Activated CD4-positive, alpha-beta T cell treated with anti-CD3 and anti-CD28 coated beads, Interleukin-2, Interleukin-4, amounts not matched to agents 100 ng/mL and 50 ng/mL, durations not matched to agents 16 hours and 8 hours (primary cell): ENCODE measurements at regions not wholly inside any gene's neighbourhood (a gene's known extent, or its start where the extent isn't known, plus 50 kb on each side); places are given as distances from the start of the nearest gene placed in this dataset.
"Not testable (repeated sequence)": the region's sequence is repeated elsewhere in the genome, so short reads cannot be mapped to it uniquely, and the experiment has no call there.

ENCODE experiments used
- DNase-seq: peaks from one replicate; pipeline ENCODE4 v3.0.0-alpha.2; 2020; ENCODE audit warnings: low spot score

DNA sequence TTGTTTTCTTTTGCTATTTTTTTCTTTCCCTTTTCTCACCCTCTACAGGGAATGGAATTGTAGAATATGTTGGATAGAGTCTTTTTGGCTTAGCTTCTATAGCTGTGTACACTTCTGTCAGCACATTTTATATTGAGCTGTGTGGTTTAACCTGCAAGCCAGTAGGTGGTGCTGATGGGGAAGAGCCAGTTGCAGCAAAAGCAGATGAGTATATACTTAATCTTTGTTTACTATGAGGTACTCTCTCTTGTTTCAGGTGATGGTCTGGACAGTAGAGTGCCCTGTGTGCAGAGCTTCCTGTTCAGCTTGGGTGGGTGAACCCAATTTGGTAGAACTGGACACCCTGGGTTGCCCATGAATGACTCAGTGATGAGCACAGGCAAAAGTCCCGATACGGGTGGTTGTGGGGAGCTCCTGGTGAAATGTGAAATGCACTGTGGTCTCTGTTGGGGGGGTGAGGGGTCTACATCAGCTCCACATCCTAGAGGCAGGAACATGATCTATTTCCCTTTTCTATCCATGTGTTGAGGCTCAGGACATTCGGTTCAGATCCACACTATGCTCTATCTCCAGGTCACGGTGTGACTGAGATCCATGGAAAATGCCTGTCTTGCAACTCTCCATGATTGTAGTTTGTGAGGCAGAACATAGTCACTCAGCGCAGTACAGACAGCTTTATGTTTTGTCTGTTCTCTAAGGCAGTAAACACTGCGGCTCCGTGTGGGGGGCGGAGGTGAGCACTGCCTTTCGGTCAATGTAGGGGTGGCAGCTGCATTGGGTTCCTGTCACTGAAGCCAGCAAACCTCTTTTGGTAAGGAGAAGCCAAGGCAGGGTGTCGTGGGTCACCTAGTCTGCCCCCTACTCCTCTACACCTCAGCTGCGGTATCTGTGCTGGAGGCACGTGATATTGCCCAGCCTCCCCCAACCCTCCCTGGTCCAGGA, 353.2 kb downstream of the PRR16 start:
- no peak for DNase-seq

DNA sequence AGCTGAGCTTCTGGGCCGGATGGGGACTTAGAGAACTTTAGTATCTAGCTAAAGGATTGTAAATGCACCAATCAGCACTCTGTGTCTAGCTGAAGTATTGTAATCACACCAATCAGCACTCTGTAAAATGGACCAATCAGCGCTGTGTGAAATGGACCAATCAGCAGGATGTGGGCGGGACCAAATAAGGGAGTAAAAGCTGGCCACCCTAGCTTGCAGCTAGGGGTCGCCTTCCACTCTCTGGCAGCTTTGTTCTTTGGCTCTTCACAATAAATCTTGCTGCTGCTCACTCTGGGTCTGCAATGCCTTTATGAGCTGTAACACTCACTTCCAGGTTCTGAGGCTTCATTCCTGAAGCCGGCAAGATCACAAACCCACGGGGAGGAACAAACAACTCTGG, 354.0 kb downstream of the PRR16 start:
- DNase-seq, result no peak

DNA sequence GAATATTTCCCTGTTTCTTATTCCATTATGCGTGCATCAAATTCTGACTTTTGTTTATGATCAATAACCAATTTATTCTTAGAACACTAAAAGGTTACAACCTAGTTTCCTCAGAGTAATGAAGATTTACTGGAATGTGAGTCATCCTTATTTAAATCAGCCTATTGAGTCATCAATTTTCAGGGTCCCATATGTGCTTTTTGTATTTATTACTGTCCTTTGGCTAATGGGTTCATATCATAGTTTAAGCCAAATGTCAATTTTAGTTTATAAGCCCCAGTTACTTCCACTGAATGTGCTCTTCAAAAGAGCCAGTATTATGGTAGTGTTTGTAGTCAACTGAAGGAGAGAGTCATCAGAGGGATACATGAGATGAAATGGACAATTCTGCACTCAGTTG, 359.2 kb downstream of the PRR16 start:
- no peak for DNase-seq

GRCh38 chr5:120831646-120832045, 367.5 kb downstream of the PRR16 start:
- DNase-seq, result not testable (repeated sequence)

DNA sequence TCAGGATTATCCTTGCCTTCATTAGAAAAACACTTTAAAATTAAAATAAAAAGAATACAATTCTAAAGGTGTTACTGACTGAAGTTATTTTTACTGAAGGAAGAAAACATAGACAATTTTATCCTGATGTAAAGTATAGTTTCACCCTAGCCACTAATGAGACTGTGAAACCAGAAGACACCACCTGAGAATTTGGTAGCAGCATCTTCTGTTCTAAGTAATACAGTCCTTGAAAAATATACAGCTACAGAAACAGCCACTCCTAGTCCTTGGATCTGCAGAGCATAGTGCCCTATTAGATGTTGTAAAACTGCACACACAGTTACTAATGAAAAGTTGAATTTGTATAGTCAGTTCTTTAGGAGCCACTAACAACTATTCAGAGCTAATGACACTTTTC, 377.7 kb downstream of the PRR16 start:
- no peak for DNase-seq

DNA sequence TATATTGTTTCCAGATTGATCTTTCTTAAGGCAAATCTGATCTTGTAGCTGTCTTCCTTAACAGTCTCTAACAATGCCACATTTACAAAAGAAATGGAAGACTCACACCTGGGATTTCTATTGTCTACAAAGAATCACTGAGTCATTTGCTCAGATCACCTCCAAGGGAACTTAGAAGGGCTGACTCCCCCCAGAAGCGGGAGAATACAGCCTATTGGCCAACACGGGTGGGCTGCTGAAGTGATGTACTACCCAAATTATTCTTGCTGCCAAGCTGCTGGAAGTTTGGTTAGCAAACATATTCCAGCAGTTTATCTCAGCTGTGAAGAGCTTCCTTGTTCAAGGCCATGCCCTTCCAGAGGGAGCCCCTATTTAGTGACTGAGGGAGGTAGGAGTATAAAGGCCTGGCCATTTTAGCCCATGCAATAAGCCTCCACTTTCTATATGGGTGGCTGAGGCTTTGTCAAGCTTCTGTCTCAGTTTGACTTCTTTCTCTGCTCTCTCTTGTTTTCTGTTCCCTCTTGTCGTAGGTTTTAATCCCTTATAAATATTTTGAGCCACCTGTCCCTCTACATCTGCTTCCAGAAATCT, 379.4 kb downstream of the PRR16 start:
- no peak for DNase-seq

- DNase-seq, result no peak
Observed at GRCh38 chr5:120848883-120849282, 384.8 kb downstream of the PRR16 start.

GRCh38 chr5:120852222-120852860, 388.2 kb downstream of the PRR16 start:
- DNase-seq, result no peak

DNA sequence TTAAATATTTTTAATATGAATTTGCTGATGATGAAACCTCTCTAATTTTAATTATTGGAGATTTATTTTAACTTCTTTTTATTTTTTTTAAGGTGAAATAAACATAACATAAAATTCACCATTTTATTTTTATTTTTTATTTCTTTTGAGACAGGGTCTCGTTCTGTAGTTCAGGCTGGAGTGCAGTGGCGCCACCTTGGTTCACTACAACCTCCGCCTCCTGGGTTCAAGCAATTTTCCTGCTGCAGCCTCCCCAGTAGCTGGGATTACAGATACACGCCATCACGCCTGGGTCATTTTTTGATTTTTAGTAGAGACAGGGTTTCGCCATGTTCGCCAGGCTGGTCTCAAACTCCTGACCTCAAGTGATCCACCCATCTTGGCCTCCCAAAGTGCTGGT, 402.9 kb downstream of the PRR16 start:
- no peak for DNase-seq

GRCh38 chr5:120869831-120870230, 405.7 kb downstream of the PRR16 start:
- no peak for DNase-seq

DNA sequence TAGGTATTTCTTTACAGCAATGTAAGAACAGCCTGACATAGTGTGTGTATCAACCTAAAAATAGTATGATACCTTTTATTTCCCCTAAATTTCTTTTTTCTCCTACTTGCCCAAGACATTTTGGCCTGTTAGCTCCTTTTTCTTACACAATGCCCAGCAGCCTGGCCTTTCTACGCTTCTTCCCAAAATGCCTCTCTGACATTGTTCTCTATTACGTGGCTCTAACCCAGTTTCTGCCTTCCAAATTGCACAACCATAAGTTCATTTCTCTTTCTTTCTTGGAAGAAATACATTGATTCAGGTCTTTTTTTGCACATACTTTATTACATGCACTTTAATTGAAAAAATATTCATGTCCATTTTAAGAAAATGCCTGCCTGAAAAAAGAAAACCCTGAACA, 408.2 kb downstream of the PRR16 start:
- DNase-seq, result no peak

GRCh38 chr5:120873083-120873482, 409.0 kb downstream of the PRR16 start:
- no peak for DNase-seq

DNA sequence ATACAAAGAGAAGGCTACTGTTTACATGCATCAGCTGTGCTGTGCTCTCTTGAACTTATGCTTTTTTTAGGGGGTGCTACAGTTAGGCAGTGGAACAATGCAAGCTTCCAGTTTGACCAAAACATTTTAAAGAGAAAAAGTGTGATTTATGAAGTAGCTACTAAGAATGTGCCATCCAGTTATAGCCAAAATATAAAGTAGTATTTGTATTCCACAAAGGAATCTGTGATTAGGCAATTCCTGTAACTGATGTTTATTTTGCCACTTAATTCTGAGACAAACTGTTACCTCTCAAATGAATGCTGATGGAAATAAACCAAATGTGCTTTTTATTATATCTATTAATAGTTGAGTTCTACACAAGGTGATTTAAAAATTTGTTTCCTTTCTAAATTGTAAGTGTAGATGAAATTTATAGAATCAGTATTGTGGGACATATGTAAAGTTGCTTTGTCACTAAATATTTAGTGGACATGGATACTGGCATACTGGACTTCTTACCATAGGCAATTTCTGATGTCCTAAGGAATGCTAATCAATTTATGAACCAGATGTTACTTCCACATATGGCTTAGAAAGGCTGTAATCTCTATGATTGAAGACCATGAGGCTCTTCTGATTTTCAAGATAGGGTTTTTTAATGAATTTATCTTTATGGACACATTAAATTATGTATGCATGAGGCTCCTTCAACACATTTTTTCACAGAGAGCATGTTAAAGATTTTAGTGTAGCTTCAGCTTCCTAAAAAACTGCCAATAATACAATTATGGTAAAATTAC, 410.2 kb downstream of the PRR16 start:
- no peak for DNase-seq

DNA sequence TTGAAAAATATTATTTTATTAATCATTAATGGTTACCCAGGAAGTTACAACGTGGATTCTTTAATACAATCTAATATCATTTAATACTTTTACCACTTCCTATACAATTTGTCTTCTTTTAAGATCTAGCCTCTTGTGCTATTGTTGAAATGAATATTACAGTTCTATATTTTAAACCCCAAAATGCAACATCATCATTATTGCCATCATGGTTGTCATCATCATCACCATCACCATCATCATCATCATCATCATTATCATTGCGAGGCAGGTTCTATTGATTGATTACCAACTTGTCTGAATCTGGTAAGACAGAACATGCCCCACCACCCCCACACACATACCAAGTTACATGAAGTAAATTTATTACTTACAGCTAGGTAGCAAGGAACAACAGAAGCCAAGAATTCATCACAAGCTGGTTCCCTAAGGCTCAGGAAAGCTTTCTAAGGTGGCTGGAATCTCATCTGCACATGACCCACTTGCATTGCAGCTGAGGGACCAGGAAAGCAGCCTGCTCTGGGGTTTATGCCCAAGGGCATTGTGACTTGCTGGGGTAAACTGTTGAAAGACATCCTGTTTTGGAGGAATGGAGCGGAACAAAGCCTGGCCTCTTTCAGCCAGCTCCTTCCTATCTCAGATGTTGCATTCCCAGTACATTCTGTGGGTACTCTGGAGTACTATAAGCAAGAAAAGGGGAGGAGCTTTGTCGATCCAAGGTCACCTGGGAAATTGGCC, 418.1 kb downstream of the PRR16 start:
- no peak for DNase-seq

- no peak for DNase-seq
Observed at GRCh38 chr5:120886351-120886860, 422.3 kb downstream of the PRR16 start.

- DNase-seq, result no peak
Observed at GRCh38 chr5:120895660-120896059, 431.6 kb downstream of the PRR16 start.

DNA sequence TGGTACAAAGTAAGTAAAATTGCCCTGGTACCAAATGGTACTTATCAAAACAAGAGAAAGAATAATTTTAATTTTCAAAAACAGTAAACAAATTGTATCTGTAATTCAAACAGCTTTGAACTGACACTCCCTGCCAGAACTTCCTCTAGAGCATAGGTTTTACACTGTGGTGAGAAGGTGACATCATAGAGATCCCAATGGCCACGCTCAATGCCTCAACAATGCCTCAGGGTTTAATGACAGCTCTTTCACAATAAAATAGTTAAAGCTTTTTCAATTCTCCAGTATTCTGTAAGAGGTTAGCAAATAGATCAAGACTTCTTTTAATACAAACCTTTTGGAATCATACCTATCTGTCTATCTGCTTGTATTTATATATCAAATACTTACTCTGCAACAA, 437.1 kb downstream of the PRR16 start:
- no peak for DNase-seq

- no peak for DNase-seq
Observed at GRCh38 chr5:120907953-120908352, 443.9 kb downstream of the PRR16 start.

GRCh38 chr5:120910629-120911028, 446.5 kb downstream of the PRR16 start:
- no peak for DNase-seq

GRCh38 chr5:120913396-120913795, 449.3 kb downstream of the PRR16 start:
- DNase-seq, result no peak

DNA sequence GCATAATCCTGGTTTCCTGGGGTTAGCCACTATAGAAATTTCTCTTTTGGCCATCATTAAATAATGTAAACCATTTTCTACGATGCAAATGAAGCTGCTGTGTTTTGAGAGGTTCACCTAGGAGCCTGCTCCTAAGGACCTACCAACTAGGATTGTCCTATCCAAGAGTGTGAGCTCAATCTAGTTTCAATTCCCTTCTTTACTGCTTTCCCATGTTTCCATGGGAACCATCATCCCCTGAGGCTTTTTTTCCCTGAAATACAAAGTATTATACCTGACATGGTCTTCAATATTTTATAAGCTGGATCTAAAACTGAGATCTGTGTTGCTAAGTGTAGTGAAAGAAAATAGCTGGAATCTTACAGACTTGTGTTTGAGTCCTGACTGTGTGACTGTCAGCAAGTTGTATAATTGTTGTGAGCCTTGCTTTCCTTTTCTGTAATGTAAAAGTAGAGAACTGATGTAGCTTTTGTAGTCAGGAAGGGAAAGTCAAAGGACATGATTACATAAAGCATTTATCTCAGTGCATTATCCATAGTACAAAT, 453.2 kb downstream of the PRR16 start:
- no peak for DNase-seq
